Stimulated activated CD4-positive, alpha-beta T cell treated with anti-CD3 and anti-CD28 coated beads, TNF-alpha, amount 100 ng/mL, for 1 hour (primary cell): ENCODE measurements at regions not wholly inside any gene's neighbourhood (a gene's known extent, or its start where the extent isn't known, plus 50 kb on each side); places are given as distances from the start of the nearest gene placed in this dataset.
A peak's percentile ranks its signal among the peaks of the same experiment; 100 is the strongest.
"Not testable (repeated sequence)": the region's sequence is repeated elsewhere in the genome, so short reads cannot be mapped to it uniquely, and the experiment has no call there.

Source experiments
- DNase-seq, 3 donors: peaks; one replicate each; pipeline ENCODE4 v3.0.0-alpha.2; 2020; ENCODE audit warnings: low read depth in 3 of 3, low spot score in 1 of 3

- no peak for DNase-seq
These were observed 105.0 kb upstream of the PRSS3 start for GRCh38 chr9:33690143-33690933.

- DNase-seq = no peak
These were observed 100.1 kb upstream of the PRSS3 start for GRCh38 chr9:33695299-33695698.

- DNase-seq = no peak
These were observed 99.5 kb upstream of the PRSS3 start for GRCh38 chr9:33695856-33696255.

GRCh38 chr9:33697171-33697570 lies 98.2 kb upstream of the PRSS3 start:
- no peak for DNase-seq

- DNase-seq = no peak
These were observed 97.1 kb upstream of the PRSS3 start for GRCh38 chr9:33698267-33698666.

- DNase-seq = not testable (repeated sequence)
These were observed 94.4 kb upstream of the PRSS3 start for GRCh38 chr9:33700940-33701339.

GRCh38 chr9:33703430-33704102 lies 91.8 kb upstream of the PRSS3 start:
- no peak for DNase-seq

GRCh38 chr9:33705440-33705839 lies 89.9 kb upstream of the PRSS3 start:
- not testable (repeated sequence) for DNase-seq

GRCh38 chr9:33708441-33708840 lies 86.9 kb upstream of the PRSS3 start:
- DNase-seq = no peak

GRCh38 chr9:33709269-33709668 lies 86.1 kb upstream of the PRSS3 start:
- no peak for DNase-seq

GRCh38 chr9:33711418-33711817 lies 83.9 kb upstream of the PRSS3 start:
- not testable (repeated sequence) for DNase-seq

- DNase-seq = no peak
These were observed 80.4 kb upstream of the PRSS3 start for GRCh38 chr9:33714989-33715388.

GRCh38 chr9:33718987-33719386 lies 76.4 kb upstream of the PRSS3 start:
- DNase-seq = no peak

- no peak for DNase-seq
These were observed 75.6 kb upstream of the PRSS3 start for GRCh38 chr9:33719581-33720374.

- peak; percentile 66 to 86 (median 77) for DNase-seq
These were observed 73.5 kb upstream of the PRSS3 start for GRCh38 chr9:33721674-33722358.

GRCh38 chr9:33722359-33722675 lies 73.0 kb upstream of the PRSS3 start:
- DNase-seq = no peak

GRCh38 chr9:33728613-33729012 lies 66.7 kb upstream of the PRSS3 start:
- DNase-seq = no peak

- DNase-seq = no peak
These were observed 64.2 kb upstream of the PRSS3 start for GRCh38 chr9:33731142-33731541.

GRCh38 chr9:33731625-33732024 lies 63.7 kb upstream of the PRSS3 start:
- no peak for DNase-seq

- DNase-seq = not testable (repeated sequence)
These were observed 61.0 kb upstream of the PRSS3 start for GRCh38 chr9:33734247-33734940.
